ENCODE measurements at regions not wholly inside any gene's neighbourhood (a gene's known extent, or its start where the extent isn't known, plus 50 kb on each side); places are given as distances from the start of the nearest gene placed in this dataset.

DNA sequence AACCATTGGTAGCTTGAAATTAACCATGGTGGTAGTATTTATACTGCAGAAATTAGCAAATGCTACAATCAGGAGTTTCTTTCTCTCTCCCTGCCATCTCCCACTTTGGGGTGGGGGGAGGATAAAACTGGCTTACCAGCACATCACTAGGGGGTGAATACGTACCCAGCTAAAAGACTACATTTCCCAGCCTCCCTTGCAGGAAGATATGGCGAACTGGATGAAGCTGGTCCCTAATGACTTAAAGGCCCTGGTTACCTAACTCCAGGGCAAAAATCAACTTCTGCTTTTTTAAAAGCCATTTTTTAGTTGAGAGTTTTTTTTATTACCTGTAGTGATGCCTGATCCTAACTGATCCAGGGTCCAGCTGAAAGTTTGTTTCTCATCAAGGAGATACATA, 70.3 kb upstream of the RAB12 start:
- Histone ChIP-seq H4K91ac (ENCODE audit: low read depth, low read length) (no peak overlapping the region), H3K36me3 (ENCODE audit: control insufficient read depth in 1 of 2, insufficient read depth in 2 of 2, low read length in 2 of 2) (no peaks in the 10 kb centered on the region), H3K27ac (ENCODE audit: low read depth, low read length) (no peak overlapping the region), H4K12ac (ENCODE audit: low read depth, low read length) (no peak overlapping the region), H3K9ac (ENCODE audit: low read length) (no peak overlapping the region), H3K79me2 (ENCODE audit: control insufficient read depth, insufficient read depth, low read length, poor library complexity) (peaks cover 2% of the 10 kb centered on the region), H3K4me2 (ENCODE audit: low read length) (no peak overlapping the region), H3K79me1 (ENCODE audit: low read length) (no peaks in the 10 kb centered on the region), H2BK5ac (ENCODE audit: low read depth, low read length, poor library complexity) (no peak overlapping the region), H3K18ac (ENCODE audit: low read length) (no peak overlapping the region), H2AK5ac (ENCODE audit: low read length) (no peak overlapping the region), H2BK12ac (ENCODE audit: low read length) (no peak overlapping the region), H2AFZ (ENCODE audit: insufficient read depth, low read length, poor library complexity) (no peak overlapping the region), H3K9me3 (ENCODE audit: insufficient read depth, low read depth, low read length) (peaks cover 4% of the 10 kb centered on the region), H2BK120ac (ENCODE audit: insufficient read depth, low read length, poor library complexity) (no peak overlapping the region), H3K14ac (ENCODE audit: low read length) (no peak overlapping the region), H3K4ac (ENCODE audit: low read depth, low read length) (no peak overlapping the region), H3K4me3 (ENCODE audit: low read depth, low read length) (no peak overlapping the region), H3K4me1 (ENCODE audit: control insufficient read depth in 1 of 2, insufficient read depth in 2 of 2, low read length in 2 of 2) (no peaks in the 10 kb centered on the region), H3K27me3 (ENCODE audit: insufficient read depth, low read length) (no peaks in the 10 kb centered on the region), H4K8ac (ENCODE audit: low read depth, low read length) (no peak overlapping the region), H3K23ac (ENCODE audit: low read length) (no peak overlapping the region)
- no peak for DNase-seq
- no CpG with 5 or more reads among the region's 2 CpGs for WGBS (ENCODE audit: extremely low coverage, insufficient coverage, insufficient read length)

DNA sequence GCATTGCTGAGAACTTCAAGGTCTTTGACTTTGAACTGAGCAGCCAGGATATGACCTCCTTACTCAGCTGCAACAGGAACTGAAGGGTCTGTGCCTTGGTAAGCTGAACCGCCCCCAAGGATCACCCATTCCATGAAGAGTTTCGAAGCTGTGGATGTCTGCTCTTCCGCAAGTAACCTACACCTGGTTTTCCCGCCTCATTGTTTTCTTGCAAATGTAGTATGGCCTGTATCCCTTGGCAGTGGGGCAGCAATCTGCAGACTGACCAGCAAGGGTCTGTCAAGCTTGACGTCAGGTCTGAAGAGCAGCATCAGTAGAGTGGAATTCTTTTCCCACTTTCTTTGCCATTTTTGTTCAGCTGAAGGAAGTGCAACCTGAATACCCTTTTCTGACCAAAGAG, 62.6 kb upstream of the RAB12 start:
- Histone ChIP-seq H3K4me2 (ENCODE audit: low read length) (no peak overlapping the region), H3K23ac (ENCODE audit: low read length) (no peak overlapping the region), H3K9me3 (ENCODE audit: insufficient read depth, low read depth, low read length) (peaks cover 8% of the 10 kb centered on the region), H4K91ac (ENCODE audit: low read depth, low read length) (no peak overlapping the region), H3K79me1 (ENCODE audit: low read length) (no peaks in the 10 kb centered on the region), H3K27ac (ENCODE audit: low read depth, low read length) (no peak overlapping the region), H3K36me3 (ENCODE audit: control insufficient read depth in 1 of 2, insufficient read depth in 2 of 2, low read length in 2 of 2) (no peaks in the 10 kb centered on the region), H2BK12ac (ENCODE audit: low read length) (no peak overlapping the region), H4K12ac (ENCODE audit: low read depth, low read length) (no peak overlapping the region), H2AK5ac (ENCODE audit: low read length) (no peak overlapping the region), H2BK5ac (ENCODE audit: low read depth, low read length, poor library complexity) (no peak overlapping the region), H2AFZ (ENCODE audit: insufficient read depth, low read length, poor library complexity) (no peak overlapping the region), H3K4me3 (ENCODE audit: low read depth, low read length) (no peak overlapping the region), H3K27me3 (ENCODE audit: insufficient read depth, low read length) (no peaks in the 10 kb centered on the region), H3K4me1 (ENCODE audit: control insufficient read depth in 1 of 2, insufficient read depth in 2 of 2, low read length in 2 of 2) (no peaks in the 10 kb centered on the region), H2BK120ac (ENCODE audit: insufficient read depth, low read length, poor library complexity) (no peak overlapping the region), H3K9ac (ENCODE audit: low read length) (no peak overlapping the region), H3K18ac (ENCODE audit: low read length) (no peak overlapping the region), H3K14ac (ENCODE audit: low read length) (no peak overlapping the region), H4K8ac (ENCODE audit: low read depth, low read length) (no peak overlapping the region), H3K4ac (ENCODE audit: low read depth, low read length) (no peak overlapping the region), H3K79me2 (ENCODE audit: control insufficient read depth, insufficient read depth, low read length, poor library complexity) (no peaks in the 10 kb centered on the region)
- no peak for DNase-seq
- WGBS (ENCODE audit: extremely low coverage, insufficient coverage, insufficient read length) = no CpG with 5 or more reads among the region's 5 CpGs

DNA sequence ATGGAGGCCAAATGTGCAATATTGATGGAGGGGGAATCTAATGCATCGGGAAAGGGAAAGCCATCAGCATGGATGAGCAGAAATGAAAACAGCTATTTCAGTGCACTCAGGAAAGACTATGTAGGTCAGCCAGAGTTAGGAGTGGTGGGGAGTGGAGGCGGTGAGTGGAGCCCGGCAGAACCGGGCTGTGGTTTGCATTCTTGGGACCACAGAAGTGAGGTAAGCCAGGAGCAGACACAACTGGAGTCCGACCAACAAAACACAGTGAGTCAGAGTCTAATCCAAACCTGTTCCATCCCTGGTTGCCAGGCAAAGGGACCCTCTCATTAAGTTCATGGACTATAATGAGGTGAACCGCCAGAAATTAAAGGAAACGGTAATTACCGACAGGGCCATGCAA, 61.1 kb upstream of the RAB12 start:
- Histone ChIP-seq H2AFZ (ENCODE audit: insufficient read depth, low read length, poor library complexity) (no peak overlapping the region), H4K12ac (ENCODE audit: low read depth, low read length) (no peak overlapping the region), H3K79me1 (ENCODE audit: low read length) (no peaks in the 10 kb centered on the region), H2AK5ac (ENCODE audit: low read length) (no peak overlapping the region), H4K8ac (ENCODE audit: low read depth, low read length) (no peak overlapping the region), H3K4me3 (ENCODE audit: low read depth, low read length) (no peak overlapping the region), H3K79me2 (ENCODE audit: control insufficient read depth, insufficient read depth, low read length, poor library complexity) (no peaks in the 10 kb centered on the region), H3K9me3 (ENCODE audit: insufficient read depth, low read depth, low read length) (peaks cover 8% of the 10 kb centered on the region), H3K4me2 (ENCODE audit: low read length) (no peak overlapping the region), H3K23ac (ENCODE audit: low read length) (no peak overlapping the region), H3K27ac (ENCODE audit: low read depth, low read length) (no peak overlapping the region), H3K36me3 (ENCODE audit: control insufficient read depth in 1 of 2, insufficient read depth in 2 of 2, low read length in 2 of 2) (no peaks in the 10 kb centered on the region), H2BK5ac (ENCODE audit: low read depth, low read length, poor library complexity) (no peak overlapping the region), H2BK12ac (ENCODE audit: low read length) (no peak overlapping the region), H3K27me3 (ENCODE audit: insufficient read depth, low read length) (no peaks in the 10 kb centered on the region), H2BK120ac (ENCODE audit: insufficient read depth, low read length, poor library complexity) (no peak overlapping the region), H3K9ac (ENCODE audit: low read length) (no peak overlapping the region), H4K91ac (ENCODE audit: low read depth, low read length) (no peak overlapping the region), H3K4ac (ENCODE audit: low read depth, low read length) (no peak overlapping the region), H3K18ac (ENCODE audit: low read length) (no peak overlapping the region), H3K4me1 (ENCODE audit: control insufficient read depth in 1 of 2, insufficient read depth in 2 of 2, low read length in 2 of 2) (no peaks in the 10 kb centered on the region), H3K14ac (ENCODE audit: low read length) (no peak overlapping the region)
- DNase-seq = no peak
- WGBS (ENCODE audit: extremely low coverage, insufficient coverage, insufficient read length) = no CpG with 5 or more reads among the region's 8 CpGs

DNA sequence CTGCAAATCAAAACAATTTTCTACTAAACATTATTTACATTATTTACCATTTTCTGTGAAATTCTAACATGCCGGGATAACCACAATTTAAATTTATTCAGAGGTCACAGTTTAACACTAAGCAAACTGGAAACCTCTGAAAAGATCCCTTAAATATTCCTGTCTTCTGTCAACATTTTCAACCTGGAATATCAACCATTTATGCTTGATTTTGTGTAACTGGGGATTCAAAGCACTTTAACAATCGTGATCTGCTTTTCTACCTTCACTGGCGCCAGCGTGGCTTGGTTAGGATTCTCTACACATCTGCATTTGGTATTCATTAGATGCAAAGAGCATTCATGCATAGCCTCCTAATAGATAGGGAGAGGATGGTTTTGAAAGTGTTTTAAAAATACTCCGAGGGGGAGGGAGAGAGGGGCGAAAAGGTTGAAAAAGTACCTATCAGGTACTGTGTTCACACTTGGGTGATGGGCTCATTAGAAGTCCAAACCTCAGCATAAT, 59.9 kb upstream of the RAB12 start:
- H2BK5ac ChIP-seq (ENCODE audit: low read depth, low read length, poor library complexity) = no peak overlapping the region
- H3K4me2 ChIP-seq (ENCODE audit: low read length) = no peak overlapping the region
- H3K36me3 ChIP-seq (ENCODE audit: control insufficient read depth in 1 of 2, insufficient read depth in 2 of 2, low read length in 2 of 2) = no peaks in the 10 kb centered on the region
- no peak overlapping the region for H3K14ac ChIP-seq (ENCODE audit: low read length)
- no peaks in the 10 kb centered on the region for H3K4me1 ChIP-seq (ENCODE audit: control insufficient read depth in 1 of 2, insufficient read depth in 2 of 2, low read length in 2 of 2)
- no peak overlapping the region for H2BK120ac ChIP-seq (ENCODE audit: insufficient read depth, low read length, poor library complexity)
- H3K27me3 ChIP-seq (ENCODE audit: insufficient read depth, low read length) = no peaks in the 10 kb centered on the region
- no peak overlapping the region for H2BK12ac ChIP-seq (ENCODE audit: low read length)
- H4K91ac ChIP-seq (ENCODE audit: low read depth, low read length) = no peak overlapping the region
- H3K18ac ChIP-seq (ENCODE audit: low read length) = no peak overlapping the region
- H3K4ac ChIP-seq (ENCODE audit: low read depth, low read length) = no peak overlapping the region
- H3K4me3 ChIP-seq (ENCODE audit: low read depth, low read length) = no peak overlapping the region
- no peak overlapping the region for H2AFZ ChIP-seq (ENCODE audit: insufficient read depth, low read length, poor library complexity)
- H4K8ac ChIP-seq (ENCODE audit: low read depth, low read length) = no peak overlapping the region
- H3K27ac ChIP-seq (ENCODE audit: low read depth, low read length) = no peak overlapping the region
- no peaks in the 10 kb centered on the region for H3K79me1 ChIP-seq (ENCODE audit: low read length)
- H2AK5ac ChIP-seq (ENCODE audit: low read length) = no peak overlapping the region
- H3K79me2 ChIP-seq (ENCODE audit: control insufficient read depth, insufficient read depth, low read length, poor library complexity) = no peaks in the 10 kb centered on the region
- DNase-seq = no peak
- no peak overlapping the region for H3K9ac ChIP-seq (ENCODE audit: low read length)
- no CpG with 5 or more reads among the region's 6 CpGs for WGBS (ENCODE audit: extremely low coverage, insufficient coverage, insufficient read length)
- H3K9me3 ChIP-seq (ENCODE audit: insufficient read depth, low read depth, low read length) = peaks cover 4% of the 10 kb centered on the region
- no peak overlapping the region for H3K23ac ChIP-seq (ENCODE audit: low read length)
- no peak overlapping the region for H4K12ac ChIP-seq (ENCODE audit: low read depth, low read length)

Data from trophoblast cell (in vitro differentiated cells and primary cell).